GM21723 (cell line): ENCODE measurements at regions not wholly inside any gene's neighbourhood (a gene's known extent, or its start where the extent isn't known, plus 50 kb on each side); places are given as distances from the start of the nearest gene placed in this dataset.

Experiments used
- ATAC-seq: cut with Tn5 transposase; IDR thresholded peaks from one replicate; pipeline ENCODE4 v1.9.1; 2021; ENCODE audit warnings: mild to moderate bottlenecking, moderate library complexity; ENCODE audit not compliant: unreplicated experiment

DNA sequence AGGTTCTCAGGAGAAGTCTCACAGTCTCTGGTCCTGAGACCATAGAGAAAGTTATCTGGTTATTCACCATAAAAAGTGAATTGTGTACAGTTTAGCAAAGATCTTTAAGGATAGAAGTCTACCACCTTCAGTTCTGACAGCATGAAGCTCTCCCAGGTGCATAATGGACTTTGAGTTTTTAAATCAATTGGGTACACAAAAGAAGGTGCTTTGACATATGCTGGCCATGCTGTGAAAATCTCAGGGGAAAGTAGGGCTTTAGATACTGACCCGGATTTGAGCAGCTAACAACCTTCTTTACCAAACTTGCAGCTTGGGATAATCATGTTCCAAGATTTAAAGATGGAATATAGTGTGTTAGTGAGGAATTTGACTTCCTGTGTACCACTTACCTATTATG lies 264.2 kb downstream of the ZSWIM6 start:
- ATAC-seq, result no peak

GRCh38 chr5:61597684-61598083 lies 265.6 kb downstream of the ZSWIM6 start:
- no peak for ATAC-seq

- no peak for ATAC-seq
Measured at GRCh38 chr5:61598126-61598525, 266.1 kb downstream of the ZSWIM6 start.

- ATAC-seq, result no peak
Measured at GRCh38 chr5:61599370-61600122, 267.5 kb downstream of the ZSWIM6 start.

DNA sequence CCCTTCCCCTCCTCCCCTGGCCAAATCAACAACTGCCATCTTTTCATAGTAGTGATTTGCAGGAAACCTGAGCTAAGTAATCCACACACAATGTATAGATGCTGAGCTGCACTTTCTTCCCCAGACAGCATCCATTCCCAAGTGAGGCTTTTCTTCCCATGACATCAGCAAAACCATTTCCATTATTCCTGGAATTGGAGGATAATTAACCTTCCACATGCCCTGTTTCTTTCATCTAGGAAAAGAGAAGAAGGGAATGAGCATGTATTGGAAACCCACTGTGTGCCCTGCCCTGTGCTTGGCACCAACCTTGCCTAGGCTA lies 268.0 kb downstream of the ZSWIM6 start:
- ATAC-seq, result no peak

DNA sequence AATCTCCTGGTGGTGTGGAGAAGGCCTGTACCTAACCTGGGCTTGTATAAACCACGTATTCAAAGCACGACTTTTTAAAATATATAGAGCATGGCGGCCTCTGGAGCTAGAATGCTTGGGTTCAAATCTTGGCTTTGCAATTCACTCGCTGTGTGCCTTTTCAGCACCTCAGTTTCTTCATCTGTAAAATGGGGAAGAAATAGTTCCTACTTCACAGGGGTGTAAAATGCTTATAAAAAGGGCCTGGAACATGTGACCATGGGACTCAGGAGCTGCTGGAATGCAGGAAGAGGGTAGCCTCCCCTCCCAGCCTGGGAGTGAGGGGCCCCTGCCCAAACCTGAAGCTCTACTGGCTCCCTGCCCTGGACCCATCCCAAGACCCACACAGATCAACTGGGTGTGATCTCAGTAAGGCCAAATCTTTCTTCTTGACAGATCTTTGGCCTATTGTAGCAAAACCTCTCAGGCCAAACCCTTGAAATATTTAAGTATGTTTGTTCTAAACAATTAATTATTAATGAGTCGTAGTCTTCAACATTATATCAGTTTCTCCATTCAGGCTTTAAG lies 269.0 kb downstream of the ZSWIM6 start:
- no peak for ATAC-seq

DNA sequence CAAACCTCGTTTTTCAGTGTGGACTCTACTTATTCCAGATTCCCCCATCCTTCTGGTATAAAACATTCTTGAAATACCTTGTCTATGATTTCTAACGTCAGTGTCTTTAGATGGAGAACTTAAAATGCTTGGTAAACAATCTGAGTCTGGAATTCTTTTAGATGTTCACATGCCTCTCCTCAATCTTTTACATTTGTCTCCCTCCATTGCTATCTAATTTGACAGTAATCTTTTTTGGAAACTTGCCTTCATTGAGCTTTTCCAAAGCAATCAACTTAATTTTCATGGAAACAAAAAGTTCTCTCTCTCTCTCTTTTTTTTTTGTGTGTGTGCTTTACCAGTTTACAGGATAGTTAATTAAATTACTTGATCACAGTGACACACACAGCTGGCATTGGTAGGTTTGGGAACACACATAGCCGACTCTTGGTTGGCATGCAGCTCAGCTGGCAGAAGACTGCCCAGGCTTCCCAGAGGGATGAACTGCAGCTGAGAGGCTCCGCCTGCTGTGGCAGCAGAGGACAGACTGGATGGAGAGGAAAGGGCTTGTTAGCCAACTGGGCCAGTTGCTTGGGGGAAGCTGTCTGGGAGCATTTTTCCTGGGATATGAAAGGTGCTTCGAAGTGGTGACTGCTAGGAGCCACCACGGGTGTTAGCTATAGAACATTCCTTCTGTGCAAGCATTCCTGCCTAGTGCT lies 271.3 kb downstream of the ZSWIM6 start:
- ATAC-seq, result no peak

- no peak for ATAC-seq
Measured at GRCh38 chr5:61604076-61605025, 272.3 kb downstream of the ZSWIM6 start.

- ATAC-seq, result no peak
Measured at GRCh38 chr5:61609840-61610677, 278.0 kb downstream of the ZSWIM6 start.

GRCh38 chr5:61610678-61611024 lies 278.6 kb downstream of the ZSWIM6 start:
- ATAC-seq, result no peak

DNA sequence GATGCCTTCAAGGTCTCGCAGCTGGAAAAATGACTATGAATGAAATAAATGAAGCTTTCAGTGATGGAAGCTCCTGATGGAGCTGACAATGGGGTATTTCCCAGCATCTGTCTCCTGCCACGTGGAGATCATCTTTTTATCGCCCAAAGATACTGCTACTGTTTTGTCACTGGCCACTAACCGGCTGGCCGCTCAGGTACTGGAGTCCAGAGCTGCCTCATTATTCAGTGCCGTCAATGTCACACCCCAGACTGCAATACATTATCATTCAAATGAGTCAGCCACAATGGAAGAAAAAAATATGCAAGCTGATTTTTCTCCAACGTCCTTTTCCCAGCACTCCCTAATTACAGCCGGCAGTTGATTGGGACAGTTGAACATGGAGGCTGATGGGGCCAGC lies 280.4 kb downstream of the ZSWIM6 start:
- ATAC-seq, result no peak

DNA sequence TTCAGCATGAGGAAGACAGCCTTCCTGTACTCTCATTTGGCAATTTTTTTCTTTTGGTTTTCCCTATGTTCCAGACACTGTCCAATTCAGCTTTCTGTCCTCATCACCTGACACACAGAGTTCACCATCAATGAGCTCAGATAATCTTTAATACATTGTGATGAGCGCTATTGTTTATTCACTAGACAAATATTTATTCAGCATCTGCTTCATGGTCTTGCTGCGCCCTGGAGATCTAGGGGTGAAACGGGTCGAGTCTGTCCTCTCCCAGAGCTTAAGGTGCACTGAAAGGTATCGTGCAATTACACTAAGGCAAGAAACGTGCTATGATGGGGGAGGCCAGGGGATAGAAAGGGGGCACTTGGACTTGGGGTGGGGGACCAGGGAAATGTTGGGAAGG lies 281.6 kb downstream of the ZSWIM6 start:
- ATAC-seq, result no peak

GRCh38 chr5:61614606-61615005 lies 282.5 kb downstream of the ZSWIM6 start:
- ATAC-seq, result no peak

GRCh38 chr5:61617039-61617438 lies 285.0 kb downstream of the ZSWIM6 start:
- ATAC-seq, result no peak

DNA sequence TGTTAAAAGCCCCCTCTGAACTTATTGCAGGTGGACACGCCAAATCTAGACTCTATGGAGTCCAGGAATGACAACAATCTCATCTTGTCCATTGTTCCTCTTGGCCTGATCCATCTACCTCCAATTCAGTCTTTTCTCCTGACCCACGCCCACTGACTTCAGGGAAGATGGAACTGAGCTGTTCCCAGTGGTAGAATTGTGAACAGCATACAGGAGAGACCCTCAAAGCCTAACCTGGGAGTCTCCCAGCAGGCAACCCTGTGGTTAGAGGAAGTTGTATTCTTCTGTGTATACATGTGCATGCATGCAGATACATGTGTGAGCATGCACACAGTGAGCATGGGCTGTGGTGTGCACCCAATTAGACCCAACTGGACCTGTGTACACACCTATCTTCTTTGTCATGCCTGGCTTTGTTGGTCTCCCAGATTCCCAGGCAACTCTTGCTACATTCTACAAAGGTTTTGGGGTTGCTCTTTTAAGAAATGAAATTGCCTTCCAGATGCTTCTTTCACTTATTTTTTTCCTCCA lies 286.0 kb downstream of the ZSWIM6 start:
- no peak for ATAC-seq

GRCh38 chr5:61618577-61618976 lies 286.5 kb downstream of the ZSWIM6 start:
- ATAC-seq, result no peak

DNA sequence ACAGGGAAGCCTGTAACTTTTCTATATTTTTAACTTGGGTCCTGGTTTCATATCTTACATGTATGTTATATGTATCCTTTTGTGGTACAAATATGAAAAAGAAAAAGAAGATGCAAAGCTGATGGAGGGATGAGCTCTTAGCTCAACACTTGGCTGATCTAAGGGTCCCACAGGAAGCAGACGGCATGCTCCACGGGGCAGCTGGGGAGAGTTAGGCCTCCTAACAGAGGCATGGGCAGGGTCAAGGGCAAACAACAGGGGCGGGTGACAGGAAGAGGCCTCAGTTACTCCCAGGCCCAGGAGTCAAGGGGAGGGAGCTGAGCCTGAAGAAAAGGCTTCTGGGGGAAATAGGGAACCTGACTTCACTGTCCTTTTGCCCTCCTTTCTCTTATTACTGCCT lies 287.2 kb downstream of the ZSWIM6 start:
- ATAC-seq, result no peak

- no peak for ATAC-seq
Measured at GRCh38 chr5:61619777-61620518, 287.9 kb downstream of the ZSWIM6 start.

DNA sequence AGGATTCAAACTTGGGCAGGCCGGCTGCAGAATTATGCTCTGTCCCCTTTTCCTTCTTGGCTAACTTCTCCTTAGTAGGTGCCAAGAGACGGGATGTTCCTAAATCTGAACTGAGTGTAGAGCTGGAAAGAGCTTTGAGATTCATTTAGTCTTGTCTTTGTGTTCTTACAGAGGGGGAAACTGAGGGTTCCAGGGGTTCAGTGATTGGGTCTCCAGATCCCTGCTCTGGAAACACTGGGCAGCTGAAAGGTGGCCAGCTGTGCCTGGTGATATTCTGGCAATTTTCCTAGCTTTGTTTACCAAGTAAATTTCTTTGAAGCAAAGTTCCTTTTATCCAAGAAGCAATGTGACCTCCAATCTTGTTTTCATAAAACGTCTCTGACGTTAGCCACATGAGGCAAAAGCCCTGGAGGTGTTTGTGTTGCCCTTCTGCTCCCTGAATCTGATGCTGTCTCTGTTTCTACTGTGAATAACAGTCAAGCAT lies 288.7 kb downstream of the ZSWIM6 start:
- no peak for ATAC-seq
